Gastrocnemius medialis (tissue), 4 donors: ENCODE measurements at regions not wholly inside any gene's neighbourhood (a gene's known extent, or its start where the extent isn't known, plus 50 kb on each side); places are given as distances from the start of the nearest gene placed in this dataset.

Source experiments
- ATAC-seq, 2 donors: fragments of 150-250 bp; one replicate each; pipeline ENCODE4 v1.9.1; 2016
- DNase-seq, 2 donors: peaks; one replicate each; pipeline ENCODE4 v3.0.0-alpha.2; 2019
- H3K27ac ChIP-seq, 4 donors: fragments of 200-600 bp; sonication (generic); 1 replicate in 1 of 4; 2 replicates in 3 of 4; pipeline ENCODE4 v1.5.1; 2016 to 2018; ENCODE audit warnings: mild to moderate bottlenecking in 2 of 4, moderate library complexity in 1 of 4
- H3K27me3 ChIP-seq, 3 donors: fragments of 200-600 bp; sonication (generic) in 2 of 3; 1 replicate in 1 of 3; 2 replicates in 2 of 3; pipeline versions ENCODE4 v1.5.1 to v1.6.0; 2016 to 2019; ENCODE audit warnings: mild to moderate bottlenecking in 1 of 3, moderate library complexity in 1 of 3
- H3K36me3 ChIP-seq, 2 donors: fragments of 200-600 bp; sonication (generic) in 1 of 2; one replicate each; pipeline ENCODE4 v1.5.1; 2017 to 2018
- H3K4me1 ChIP-seq, 2 donors: fragments of 200-600 bp; sonication (generic) in 1 of 2; one replicate each; pipeline ENCODE4 v1.5.1; 2016 to 2017; ENCODE audit warnings: mild to moderate bottlenecking in 2 of 2
- H3K4me3 ChIP-seq, 4 donors: fragments of 200-600 bp; sonication (generic) in 3 of 4; 1 replicate in 1 of 4; 2 replicates in 3 of 4; pipeline ENCODE4 v1.5.1; 2016 to 2019; ENCODE audit warnings: mild to moderate bottlenecking in 2 of 4
- H3K9me3 ChIP-seq, 3 donors: fragments of 200-600 bp; sonication (generic) in 2 of 3; 1 replicate in 1 of 3; 2 replicates in 2 of 3; pipeline ENCODE4 v1.5.1; 2016 to 2019
- CTCF ChIP-seq, 5 experiments: fragments of 450-650 bp in 3 of 5; fragments of 200-600 bp in 2 of 5; sonication (generic) in 2 of 5; IDR thresholded peaks in 4 of 5; conservative IDR thresholded peaks in 1 of 5; 1 replicate in 4 of 5; 2 replicates in 1 of 5; pipeline ENCODE4 v1.5.1; 2016 to 2019; ENCODE audit warnings: antibody characterized with exemption in 5 of 5, mild to moderate bottlenecking in 3 of 5, moderate library complexity in 3 of 5
- POLR2A ChIP-seq, 2 donors: fragments of 450-650 bp; IDR thresholded peaks; one replicate each; pipeline ENCODE4 v1.6.1; 2017; ENCODE audit warnings: antibody characterized with exemption in 2 of 2, mild to moderate bottlenecking in 2 of 2, moderate library complexity in 2 of 2
- in situ Hi-C, 4 donors: fragments of 200-750 bp; cut with MboI; loops; one replicate each; pipeline versions ENCODE4 v1.15.0 to v1.8.0; 2017; ENCODE audit warnings: low sequenced_read_pairs in 4 of 4
- intact Hi-C: fragments of 100-400 bp; cut with DNase I; formaldehyde crosslinking; loops from one replicate; pipeline ENCODE4 v1.15.1; 2023; ENCODE audit warnings: low total_unique reads

- intact Hi-C loops (no loop called here), in situ Hi-C loops (no loop called here)
- ATAC-seq (no peak), DNase-seq (no peak)
- H3K4me1 ChIP-seq, result no peaks in the 10 kb centered on the region
- TF ChIP-seq CTCF (IDR thresholded peaks at IDR 0.05 in 4 of 5, conservative IDR thresholded peaks at IDR 0.05 in 1 of 5) (no peak), POLR2A (IDR thresholded peaks at IDR 0.05) (no peak)
- H3K36me3 ChIP-seq, result no peaks in the 10 kb centered on the region
- no peak overlapping the region for H3K4me3 ChIP-seq
- no peak overlapping the region for H3K27ac ChIP-seq
- no peaks in the 10 kb centered on the region for H3K9me3 ChIP-seq
- no peaks in the 10 kb centered on the region for H3K27me3 ChIP-seq
These were observed 1754.3 kb downstream of the PLA2G4A start for GRCh38 chr1:188582911-188583532.

GRCh38 chr1:188584119-188584518 is 1755.4 kb downstream of the PLA2G4A start:
- ATAC-seq, result no peak
- Histone ChIP-seq H3K4me3 (no peak overlapping the region), H3K4me1 (no peaks in the 10 kb centered on the region), H3K27me3 (no peaks in the 10 kb centered on the region), H3K27ac (no peak overlapping the region), H3K9me3 (no peaks in the 10 kb centered on the region), H3K36me3 (no peaks in the 10 kb centered on the region)
- TF ChIP-seq CTCF (IDR thresholded peaks at IDR 0.05 in 4 of 5, conservative IDR thresholded peaks at IDR 0.05 in 1 of 5) (no peak), POLR2A (IDR thresholded peaks at IDR 0.05) (no peak)
- in situ Hi-C loops, result no loop called here
- intact Hi-C loops, result no loop called here
- DNase-seq, result no peak

- in situ Hi-C loops, result no loop called here
- ATAC-seq, result no peak
These were observed 1761.9 kb downstream of the PLA2G4A start for GRCh38 chr1:188590641-188591040.

GRCh38 chr1:188594542-188595235 is 1765.9 kb downstream of the PLA2G4A start:
- Histone ChIP-seq H3K4me3 (no peak overlapping the region), H3K36me3 (no peaks in the 10 kb centered on the region), H3K4me1 (no peaks in the 10 kb centered on the region), H3K27me3 (no peaks in the 10 kb centered on the region), H3K27ac (no peak overlapping the region), H3K9me3 (no peaks in the 10 kb centered on the region)
- no peak for DNase-seq
- intact Hi-C loops (no loop called here), in situ Hi-C loops (no loop called here)
- ATAC-seq, result no peak
- no peak for TF ChIP-seq CTCF (IDR thresholded peaks at IDR 0.05 in 4 of 5, conservative IDR thresholded peaks at IDR 0.05 in 1 of 5)
- no peak for TF ChIP-seq POLR2A (IDR thresholded peaks at IDR 0.05)

More at GRCh38 chr1:188590641-188591040, 1761.9 kb downstream of the PLA2G4A start:
- Histone ChIP-seq H3K4me1 (no peaks in the 10 kb centered on the region), H3K4me3 (no peak overlapping the region), H3K27me3 (no peaks in the 10 kb centered on the region), H3K9me3 (no peaks in the 10 kb centered on the region), H3K27ac (no peak overlapping the region), H3K36me3 (no peaks in the 10 kb centered on the region)
- no peak for DNase-seq
- intact Hi-C loops, result no loop called here
- TF ChIP-seq POLR2A (IDR thresholded peaks at IDR 0.05), result no peak

- no peak overlapping the region for H3K27ac ChIP-seq
- H3K27me3 ChIP-seq, result no peaks in the 10 kb centered on the region
- TF ChIP-seq POLR2A (IDR thresholded peaks at IDR 0.05) (no peak), CTCF (IDR thresholded peaks at IDR 0.05 in 4 of 5, conservative IDR thresholded peaks at IDR 0.05 in 1 of 5) (no peak)
- H3K36me3 ChIP-seq, result no peaks in the 10 kb centered on the region
- intact Hi-C loops (no loop called here), in situ Hi-C loops (no loop called here)
- ATAC-seq (no peak), DNase-seq (no peak)
- no peaks in the 10 kb centered on the region for H3K4me1 ChIP-seq
- no peaks in the 10 kb centered on the region for H3K9me3 ChIP-seq
- H3K4me3 ChIP-seq, result no peak overlapping the region
These were observed 1770.6 kb downstream of the PLA2G4A start for GRCh38 chr1:188599313-188599712.
